SH-SY5Y (cell line): ENCODE measurements at regions not wholly inside any gene's neighbourhood (a gene's known extent, or its start where the extent isn't known, plus 50 kb on each side); places are given as distances from the start of the nearest gene placed in this dataset.

Experiments
- GATA2 ChIP-seq: IDR thresholded peaks from 2 replicates; pipeline ENCODE4 v1.6.1; 2011; ENCODE audit warnings: mild to moderate bottlenecking, low read depth, low read length
- GATA3 ChIP-seq: IDR thresholded peaks from 2 replicates; pipeline ENCODE4 v1.6.1; 2011; ENCODE audit warnings: low read depth, mild to moderate bottlenecking, low read length, moderate library complexity

DNA sequence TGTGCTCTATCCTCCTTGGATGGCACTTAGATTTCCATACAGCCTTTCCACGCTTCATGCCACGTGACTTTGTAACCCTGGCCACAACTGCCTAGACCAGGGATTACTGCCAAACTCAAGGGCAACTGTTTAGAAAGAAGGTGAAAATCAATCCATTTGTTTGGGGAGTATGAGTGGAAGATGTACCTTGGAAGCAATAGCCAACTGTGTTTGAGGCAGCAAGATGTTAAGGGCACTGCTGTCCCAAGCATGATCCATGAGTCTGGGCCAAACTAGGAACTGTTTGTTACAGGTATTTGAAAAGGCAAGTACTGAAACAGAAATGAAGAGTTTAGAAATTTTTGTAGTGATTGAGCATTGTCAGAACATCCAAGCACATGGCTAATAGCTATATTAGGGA is 138.9 kb downstream of the CDC42EP3 start:
- TF ChIP-seq GATA2 (no peak), GATA3 (no peak)
